ENCODE measurements at regions not wholly inside any gene's neighbourhood (a gene's known extent, or its start where the extent isn't known, plus 50 kb on each side); places are given as distances from the start of the nearest gene placed in this dataset.

DNA sequence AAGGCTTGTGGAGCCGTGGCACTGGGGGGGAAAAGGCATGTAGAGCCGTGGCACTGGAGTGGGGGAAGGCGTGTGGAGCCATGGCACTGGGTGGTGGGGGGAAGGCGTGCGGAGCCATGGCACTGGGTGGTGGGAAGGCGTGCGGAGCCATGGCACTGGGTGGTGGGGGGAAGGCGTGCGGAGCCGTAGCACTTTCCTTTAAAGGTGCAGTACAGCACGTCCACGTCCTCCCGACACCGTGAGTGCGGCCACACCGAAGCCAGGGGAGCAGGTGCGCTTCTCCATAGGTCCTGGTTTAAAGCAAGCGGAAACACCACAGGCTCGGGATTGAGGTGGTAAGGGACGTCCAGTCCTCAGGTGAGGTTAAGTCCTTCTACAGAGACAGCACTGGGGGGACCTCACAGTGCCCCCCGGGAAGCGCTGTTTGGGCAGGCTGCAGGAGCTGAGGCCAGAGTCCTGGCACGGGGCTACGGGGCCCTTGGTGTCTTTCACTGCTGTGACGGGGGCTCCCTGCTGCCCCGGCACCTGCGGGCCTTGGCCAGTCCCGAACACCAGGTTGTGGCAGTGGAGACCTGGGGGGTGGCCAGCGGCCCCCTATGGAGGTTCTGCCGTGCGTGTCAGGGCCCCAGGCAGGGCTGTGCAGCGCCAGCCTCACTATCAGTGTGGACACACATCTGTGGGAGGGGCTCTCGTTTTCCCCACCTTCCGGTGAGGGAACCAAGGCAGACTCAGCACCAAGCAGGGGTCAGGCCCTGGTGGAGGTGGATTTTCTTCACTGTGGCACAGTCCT lies 93.0 kb upstream of the CTDP1 start:
- no peak overlapping the region for H3K4me3 ChIP-seq
- 88% methylated on average over 31 of the region's 34 CpGs for WGBS
- H3K27ac ChIP-seq = no peak overlapping the region
- H3K36me3 ChIP-seq = no peaks in the 10 kb centered on the region
- H3K9me3 ChIP-seq = no peaks in the 10 kb centered on the region
- no peak for TF ChIP-seq POLR2A (IDR thresholded peaks at IDR 0.05)
- TF ChIP-seq, protein P1, sequence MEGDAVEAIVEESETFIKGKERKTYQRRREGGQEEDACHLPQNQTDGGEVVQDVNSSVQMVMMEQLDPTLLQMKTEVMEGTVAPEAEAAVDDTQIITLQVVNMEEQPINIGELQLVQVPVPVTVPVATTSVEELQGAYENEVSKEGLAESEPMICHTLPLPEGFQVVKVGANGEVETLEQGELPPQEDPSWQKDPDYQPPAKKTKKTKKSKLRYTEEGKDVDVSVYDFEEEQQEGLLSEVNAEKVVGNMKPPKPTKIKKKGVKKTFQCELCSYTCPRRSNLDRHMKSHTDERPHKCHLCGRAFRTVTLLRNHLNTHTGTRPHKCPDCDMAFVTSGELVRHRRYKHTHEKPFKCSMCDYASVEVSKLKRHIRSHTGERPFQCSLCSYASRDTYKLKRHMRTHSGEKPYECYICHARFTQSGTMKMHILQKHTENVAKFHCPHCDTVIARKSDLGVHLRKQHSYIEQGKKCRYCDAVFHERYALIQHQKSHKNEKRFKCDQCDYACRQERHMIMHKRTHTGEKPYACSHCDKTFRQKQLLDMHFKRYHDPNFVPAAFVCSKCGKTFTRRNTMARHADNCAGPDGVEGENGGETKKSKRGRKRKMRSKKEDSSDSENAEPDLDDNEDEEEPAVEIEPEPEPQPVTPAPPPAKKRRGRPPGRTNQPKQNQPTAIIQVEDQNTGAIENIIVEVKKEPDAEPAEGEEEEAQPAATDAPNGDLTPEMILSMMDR (IDR thresholded peaks at IDR 0.05) = no peak
- no peak for TF ChIP-seq POLR2AphosphoS5 (IDR thresholded peaks at IDR 0.05)
- TF ChIP-seq EP300 (IDR thresholded peaks at IDR 0.05) = no peak
- no peaks in the 10 kb centered on the region for H3K27me3 ChIP-seq
- DNase-seq (ENCODE audit: low spot score in 2 of 2) = peak in 1 of 2 donors; percentile 50
- peaks cover 43% of the 10 kb centered on the region for H3K4me1 ChIP-seq

DNA sequence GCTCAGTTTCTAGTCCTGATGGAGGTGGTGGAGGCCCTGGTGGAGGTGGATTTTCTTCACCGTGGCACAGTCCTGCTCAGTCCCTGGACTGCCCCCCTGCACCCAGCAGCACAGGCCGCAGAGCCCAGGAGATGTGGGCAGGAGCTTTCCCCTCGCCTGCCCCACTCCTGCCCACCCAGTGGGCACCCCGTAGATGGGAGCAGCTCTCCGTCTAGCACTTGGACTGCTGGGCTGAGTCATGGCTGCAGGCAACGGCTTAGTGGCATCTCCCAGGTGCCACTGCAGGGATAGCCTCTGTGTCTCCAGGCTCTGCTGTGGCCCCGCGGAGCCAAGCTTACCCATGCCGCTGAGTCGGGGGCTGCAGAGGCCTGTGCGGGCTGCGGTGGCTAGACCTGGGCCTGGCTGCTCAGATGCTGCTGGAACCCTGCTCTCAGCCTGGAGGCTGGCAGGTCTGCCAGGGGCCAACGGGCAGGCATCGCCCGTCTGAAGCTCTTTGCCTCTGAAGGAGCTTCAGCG lies 92.3 kb upstream of the CTDP1 start:
- 56% methylated on average over 7 of the region's 16 CpGs for WGBS
- H3K27ac ChIP-seq = no peak overlapping the region
- TF ChIP-seq POLR2A (IDR thresholded peaks at IDR 0.05) (no peak), EP300 (IDR thresholded peaks at IDR 0.05) (no peak), POLR2AphosphoS5 (IDR thresholded peaks at IDR 0.05) (no peak)
- TF ChIP-seq, protein P1 (IDR thresholded peaks at IDR 0.05) = no peak

DNA sequence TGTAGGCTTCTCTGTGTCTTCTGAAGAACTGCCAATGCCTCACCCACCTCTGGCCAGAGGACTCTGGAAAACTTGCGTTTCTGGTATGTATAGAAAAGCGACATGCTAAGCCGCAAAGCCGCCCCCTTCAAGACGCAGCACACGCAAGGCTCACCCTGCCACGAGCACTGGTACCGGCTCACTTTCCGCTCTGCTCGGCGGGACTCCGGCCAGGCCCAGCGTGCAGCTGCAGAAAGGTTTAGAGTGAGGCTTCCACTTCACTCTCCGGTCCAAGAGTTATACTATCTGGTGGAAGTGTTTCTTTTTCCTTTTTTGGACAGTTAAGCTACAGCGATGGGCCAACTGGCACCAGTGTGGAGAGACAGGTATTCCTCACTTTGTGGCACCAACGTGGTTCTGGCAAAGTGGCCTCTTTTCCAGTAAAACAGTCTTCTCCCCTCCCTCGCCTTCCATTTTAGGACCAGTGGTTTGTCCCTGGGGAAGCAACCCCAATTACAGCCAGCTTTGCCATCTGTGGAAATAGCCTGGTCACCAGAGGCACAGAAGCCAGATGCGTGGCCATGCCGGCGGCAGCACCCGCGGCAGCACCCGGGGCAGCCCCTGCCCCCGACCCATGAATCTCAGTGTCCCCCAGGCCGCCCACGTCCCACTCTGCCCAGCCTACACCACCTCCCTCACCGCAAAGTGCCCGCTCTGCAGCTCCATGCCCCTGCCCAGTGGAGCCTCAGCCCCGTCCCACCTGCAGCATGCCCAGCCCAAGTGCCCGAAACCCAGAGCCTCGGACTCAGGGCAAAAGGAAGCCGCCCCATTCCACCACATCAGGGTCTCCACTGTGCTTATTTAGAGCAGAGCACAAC lies 91.6 kb upstream of the CTDP1 start:
- TF ChIP-seq EP300 (IDR thresholded peaks at IDR 0.05) (no peak), POLR2AphosphoS5 (IDR thresholded peaks at IDR 0.05) (no peak), POLR2A (IDR thresholded peaks at IDR 0.05) (no peak)
- TF ChIP-seq, protein P1 (IDR thresholded peaks at IDR 0.05) = no peak
- Histone ChIP-seq H3K4me3 (no peak overlapping the region), H3K36me3 (no peaks in the 10 kb centered on the region), H3K9me3 (peaks cover 3% of the 10 kb centered on the region), H3K27ac (peak overlapping the region; percentile 39), H3K4me1 (peaks cover 39% of the 10 kb centered on the region), H3K27me3 (no peaks in the 10 kb centered on the region)
- DNase-seq (ENCODE audit: low spot score in 2 of 2) = peak; percentile 57 to 76
- WGBS = 68% methylated on average over 29 of the region's 32 CpGs

More for the DNA sequence above, 92.3 kb upstream of the CTDP1 start:
- DNase-seq (ENCODE audit: low spot score in 2 of 2) = peak; percentile 52 to 72
- Histone ChIP-seq H3K9me3 (no peaks in the 10 kb centered on the region), H3K4me1 (peaks cover 43% of the 10 kb centered on the region), H3K27me3 (no peaks in the 10 kb centered on the region), H3K36me3 (no peaks in the 10 kb centered on the region), H3K4me3 (no peak overlapping the region)

DNA sequence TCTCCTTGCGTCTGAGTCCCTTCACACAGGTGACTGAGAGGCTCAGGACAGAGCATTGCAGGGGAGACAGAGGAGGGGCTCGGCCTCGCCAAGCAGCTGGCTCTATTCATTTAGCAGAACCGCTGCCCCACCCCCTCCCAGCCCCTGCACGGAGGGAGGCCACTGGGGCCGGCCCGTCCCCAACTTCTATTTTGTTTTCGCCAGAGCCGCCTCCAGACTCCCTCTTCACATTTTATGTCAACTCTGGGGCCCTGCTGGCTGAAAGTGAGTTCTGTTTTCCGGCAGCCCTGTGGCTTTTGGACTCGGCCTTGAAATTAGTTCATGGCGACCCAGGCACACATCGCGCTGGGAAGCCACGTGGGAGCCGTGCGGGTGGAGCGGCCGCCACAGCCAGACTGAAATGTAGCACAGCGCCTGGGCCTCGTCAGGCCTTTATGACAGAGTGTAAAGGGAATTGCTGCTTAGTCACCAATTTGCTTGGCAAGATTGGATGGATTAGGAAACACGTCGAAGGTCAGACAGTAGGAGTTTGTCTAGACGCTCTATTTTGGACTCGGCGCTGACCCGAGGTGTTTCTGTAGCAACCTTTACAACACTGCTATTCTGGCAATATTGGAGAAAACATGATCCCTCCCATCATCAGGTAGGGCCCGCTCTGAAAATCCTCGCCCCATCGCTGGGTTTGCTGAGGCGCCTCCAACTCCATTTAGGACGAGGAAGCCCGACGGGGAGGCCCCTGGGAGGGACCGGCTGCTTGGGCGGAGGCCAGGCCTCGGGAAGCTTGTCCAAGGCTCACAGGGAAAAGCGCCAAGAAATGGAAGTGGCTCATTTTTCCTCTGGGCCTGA lies 90.7 kb upstream of the CTDP1 start:
- Histone ChIP-seq H3K4me3 (no peak overlapping the region), H3K36me3 (no peaks in the 10 kb centered on the region), H3K4me1 (peaks cover 31% of the 10 kb centered on the region), H3K27me3 (no peaks in the 10 kb centered on the region), H3K27ac (peak overlapping the region; percentile 39), H3K9me3 (peaks cover 4% of the 10 kb centered on the region)
- WGBS = 30% methylated on average over 32 of the region's 38 CpGs
- DNase-seq (ENCODE audit: low spot score in 2 of 2) = peak; percentile 89 to 92
- TF ChIP-seq, protein P1 (IDR thresholded peaks at IDR 0.05) = peak in 1 of 2 donors; percentile 2
- TF ChIP-seq POLR2A (IDR thresholded peaks at IDR 0.05) = no peak
- no peak for TF ChIP-seq EP300 (IDR thresholded peaks at IDR 0.05)
- TF ChIP-seq POLR2AphosphoS5 (IDR thresholded peaks at IDR 0.05) = peak in 2 of 3 donors; percentile 38 to 70

Data from suprapubic skin (tissue), 4 donors.